SH-SY5Y (cell line): ENCODE measurements at regions not wholly inside any gene's neighbourhood (a gene's known extent, or its start where the extent isn't known, plus 50 kb on each side); places are given as distances from the start of the nearest gene placed in this dataset.

Experiments
- GATA2 ChIP-seq: IDR thresholded peaks from 2 replicates; pipeline ENCODE4 v1.6.1; 2011; ENCODE audit warnings: mild to moderate bottlenecking, low read depth, low read length
- GATA3 ChIP-seq: IDR thresholded peaks from 2 replicates; pipeline ENCODE4 v1.6.1; 2011; ENCODE audit warnings: low read depth, mild to moderate bottlenecking, low read length, moderate library complexity

- TF ChIP-seq GATA3 = no peak
- no peak for TF ChIP-seq GATA2
Measured at GRCh38 chr2:128490321-128490720, 171.7 kb upstream of the HS6ST1 start.
